ENCODE measurements at regions not wholly inside any gene's neighbourhood (a gene's known extent, or its start where the extent isn't known, plus 50 kb on each side); places are given as distances from the start of the nearest gene placed in this dataset.

GRCh38 chr18:10316778-10317177, 137.7 kb upstream of the APCDD1 start:
- TF ChIP-seq CTCF (conservative IDR thresholded peaks at IDR 0.05), result no peak
- TF ChIP-seq ZFX (IDR thresholded peaks at IDR 0.05), result no peak
